ENCODE measurements at regions not wholly inside any gene's neighbourhood (a gene's known extent, or its start where the extent isn't known, plus 50 kb on each side); places are given as distances from the start of the nearest gene placed in this dataset.

GRCh38 chr13:106685143-106685542 lies 117.2 kb upstream of the ARGLU1 start:
- TF ChIP-seq CTCF (IDR thresholded peaks at IDR 0.05; ENCODE audit: insufficient read depth, low read depth, low read length): no peak
- DNase-seq (ENCODE audit: low read depth): no peak
- ChIA-PET CTCF (no interaction called here), POLR2A (no interaction called here)
- H3K4me3 ChIP-seq (ENCODE audit: low read depth, low read length): no peak overlapping the region
- no peaks in the 10 kb centered on the region for H3K36me3 ChIP-seq (ENCODE audit: control insufficient read depth, insufficient read depth, low read length)
- H3K27me3 ChIP-seq (ENCODE audit: control insufficient read depth, insufficient read depth, low read length): no peaks in the 10 kb centered on the region

- POLR2A ChIA-PET: interaction anchor here (0.6 kb wide), 1 partner anchor 16 kb away, joined by 3 read pairs; no protein-coding TSS in a partner anchor
- TF ChIP-seq CTCF (IDR thresholded peaks at IDR 0.05; ENCODE audit: insufficient read depth, low read depth, low read length): no peak
- Histone ChIP-seq H3K27me3 (ENCODE audit: control insufficient read depth, insufficient read depth, low read length) (no peaks in the 10 kb centered on the region), H3K36me3 (ENCODE audit: control insufficient read depth, insufficient read depth, low read length) (no peaks in the 10 kb centered on the region), H3K4me3 (ENCODE audit: low read depth, low read length) (no peak overlapping the region)
- no peak for DNase-seq (ENCODE audit: low read depth)
- CTCF ChIA-PET: interaction anchor here (1.0 kb wide), 1 partner anchor 11 kb away, joined by 4 read pairs; no protein-coding TSS in a partner anchor
These were observed 116.0 kb upstream of the ARGLU1 start for GRCh38 chr13:106683918-106684317.

GRCh38 chr13:106683179-106683578 lies 115.2 kb upstream of the ARGLU1 start:
- TF ChIP-seq CTCF (IDR thresholded peaks at IDR 0.05; ENCODE audit: insufficient read depth, low read depth, low read length): no peak
- Histone ChIP-seq H3K36me3 (ENCODE audit: control insufficient read depth, insufficient read depth, low read length) (no peaks in the 10 kb centered on the region), H3K4me3 (ENCODE audit: low read depth, low read length) (no peak overlapping the region), H3K27me3 (ENCODE audit: control insufficient read depth, insufficient read depth, low read length) (no peaks in the 10 kb centered on the region)
- ChIA-PET POLR2A (no interaction called here), CTCF (no interaction called here)
- DNase-seq (ENCODE audit: low read depth): no peak

GRCh38 chr13:106681997-106682396 lies 114.1 kb upstream of the ARGLU1 start:
- CTCF ChIA-PET: no interaction called here

GRCh38 chr13:106681536-106681935 lies 113.6 kb upstream of the ARGLU1 start:
- POLR2A ChIA-PET: no interaction called here
- Histone ChIP-seq H3K27me3 (ENCODE audit: control insufficient read depth, insufficient read depth, low read length) (no peaks in the 10 kb centered on the region), H3K36me3 (ENCODE audit: control insufficient read depth, insufficient read depth, low read length) (no peaks in the 10 kb centered on the region), H3K4me3 (ENCODE audit: low read depth, low read length) (no peak overlapping the region)
- no peak for DNase-seq (ENCODE audit: low read depth)
- TF ChIP-seq CTCF (IDR thresholded peaks at IDR 0.05; ENCODE audit: insufficient read depth, low read depth, low read length): no peak
- CTCF ChIA-PET: no interaction called here

More at GRCh38 chr13:106681997-106682396, 114.1 kb upstream of the ARGLU1 start:
- Histone ChIP-seq H3K4me3 (ENCODE audit: low read depth, low read length) (no peak overlapping the region), H3K36me3 (ENCODE audit: control insufficient read depth, insufficient read depth, low read length) (no peaks in the 10 kb centered on the region), H3K27me3 (ENCODE audit: control insufficient read depth, insufficient read depth, low read length) (no peaks in the 10 kb centered on the region)
- no peak for DNase-seq (ENCODE audit: low read depth)
- POLR2A ChIA-PET: no interaction called here
- no peak for TF ChIP-seq CTCF (IDR thresholded peaks at IDR 0.05; ENCODE audit: insufficient read depth, low read depth, low read length)

Measured in BJ (cell line).